DND-41 (cell line): ENCODE measurements at regions not wholly inside any gene's neighbourhood (a gene's known extent, or its start where the extent isn't known, plus 50 kb on each side); places are given as distances from the start of the nearest gene placed in this dataset.

Source experiments
- ATAC-seq: fragments of 200-7000 bp; cut with Tn5 transposase; 3 replicates; pipeline ENCODE4 v1.9.1; 2021; ENCODE audit warnings: low read depth; ENCODE audit not compliant: insufficient read depth
- DNase-seq: peaks from one replicate; pipeline ENCODE4 v3.0.0-alpha.2; 2020
- H2AFZ ChIP-seq: 2 replicates; pipeline ENCODE4 v1.6.0; 2012; ENCODE audit warnings: low read depth, low read length
- H3K27ac ChIP-seq: 2 replicates; pipeline ENCODE4 v1.5.1; 2012; ENCODE audit warnings: low read length, inconsistent platforms
- H3K27me3 ChIP-seq: fragments of 200-600 bp; sonication (generic); 2 replicates; pipeline ENCODE4 v1.6.0; 2012; ENCODE audit warnings: low read length, mild to moderate bottlenecking, inconsistent platforms; ENCODE audit not compliant: insufficient read depth, poor library complexity
- H3K36me3 ChIP-seq: 2 replicates; pipeline ENCODE4 v1.5.1; 2012; ENCODE audit warnings: low read length, inconsistent platforms; ENCODE audit not compliant: insufficient read depth
- H3K4me1 ChIP-seq: 2 replicates; pipeline ENCODE4 v1.5.1; 2012; ENCODE audit warnings: mild to moderate bottlenecking, low read length; ENCODE audit not compliant: insufficient read depth
- H3K4me2 ChIP-seq: 2 replicates; pipeline ENCODE4 v1.6.0; 2012; ENCODE audit warnings: mild to moderate bottlenecking, moderate library complexity, low read length, inconsistent platforms; ENCODE audit not compliant: insufficient read depth
- H3K4me3 ChIP-seq, 2 experiments: fragments of 200-600 bp in 1 of 2; shearing (Covaris generic) in 1 of 2; 2 replicates each; pipeline ENCODE4 v1.5.1; 2012 to 2016; ENCODE audit warnings: inconsistent platforms in 2 of 2, low read length in 2 of 2, mild to moderate bottlenecking in 2 of 2, low read depth in 1 of 2, moderate library complexity in 1 of 2
- H3K79me2 ChIP-seq: 2 replicates; pipeline ENCODE4 v1.6.0; 2012; ENCODE audit warnings: low read length, inconsistent platforms; ENCODE audit not compliant: insufficient read depth
- H3K9ac ChIP-seq: 2 replicates; pipeline ENCODE4 v1.6.0; 2012; ENCODE audit warnings: low read depth, mild to moderate bottlenecking, inconsistent platforms, low read length, moderate library complexity
- H3K9me3 ChIP-seq: 2 replicates; pipeline ENCODE4 v1.5.1; 2012; ENCODE audit warnings: low read length, moderate library complexity, mild to moderate bottlenecking, inconsistent platforms; ENCODE audit not compliant: insufficient read depth, severe bottlenecking
- H4K20me1 ChIP-seq: 2 replicates; pipeline ENCODE4 v1.6.0; 2012; ENCODE audit warnings: low read length; ENCODE audit not compliant: insufficient read depth
- CTCF ChIP-seq: IDR thresholded peaks from 2 replicates; pipeline ENCODE4 v1.5.1; 2012; ENCODE audit warnings: borderline replicate concordance, low read length, moderate library complexity, mild to moderate bottlenecking; ENCODE audit not compliant: poor library complexity, severe bottlenecking; ENCODE audit errors: extremely low read depth
- EZH2 ChIP-seq: IDR thresholded peaks from 3 replicates; pipeline ENCODE4 v1.6.1; 2012; ENCODE audit warnings: borderline replicate concordance, low read depth, mild to moderate bottlenecking, moderate library complexity, low read length, inconsistent platforms; ENCODE audit not compliant: severe bottlenecking

GRCh38 chr6:7053125-7053774, 54.5 kb upstream of the RREB1 start:
- Histone ChIP-seq H2AFZ (no peak overlapping the region), H3K79me2 (no peaks in the 10 kb centered on the region), H3K4me1 (peaks cover 28% of the 10 kb centered on the region), H3K27ac (no peak overlapping the region), H3K4me3 (no peak overlapping the region), H4K20me1 (no peaks in the 10 kb centered on the region; the same call in 1 of the 2 replicates), H3K4me2 (no peak overlapping the region), H3K36me3 (no peaks in the 10 kb centered on the region), H3K9me3 (no peaks in the 10 kb centered on the region), H3K27me3 (no peaks in the 10 kb centered on the region), H3K9ac (no peak overlapping the region)
- no peak for ATAC-seq
- TF ChIP-seq CTCF = no peak
- no peak for TF ChIP-seq EZH2
- no peak for DNase-seq
